ENCODE measurements at regions not wholly inside any gene's neighbourhood (a gene's known extent, or its start where the extent isn't known, plus 50 kb on each side); places are given as distances from the start of the nearest gene placed in this dataset.

GRCh38 chr5:6308683-6309082 lies 69.7 kb downstream of the MED10 start:
- TF ChIP-seq, protein P1, sequence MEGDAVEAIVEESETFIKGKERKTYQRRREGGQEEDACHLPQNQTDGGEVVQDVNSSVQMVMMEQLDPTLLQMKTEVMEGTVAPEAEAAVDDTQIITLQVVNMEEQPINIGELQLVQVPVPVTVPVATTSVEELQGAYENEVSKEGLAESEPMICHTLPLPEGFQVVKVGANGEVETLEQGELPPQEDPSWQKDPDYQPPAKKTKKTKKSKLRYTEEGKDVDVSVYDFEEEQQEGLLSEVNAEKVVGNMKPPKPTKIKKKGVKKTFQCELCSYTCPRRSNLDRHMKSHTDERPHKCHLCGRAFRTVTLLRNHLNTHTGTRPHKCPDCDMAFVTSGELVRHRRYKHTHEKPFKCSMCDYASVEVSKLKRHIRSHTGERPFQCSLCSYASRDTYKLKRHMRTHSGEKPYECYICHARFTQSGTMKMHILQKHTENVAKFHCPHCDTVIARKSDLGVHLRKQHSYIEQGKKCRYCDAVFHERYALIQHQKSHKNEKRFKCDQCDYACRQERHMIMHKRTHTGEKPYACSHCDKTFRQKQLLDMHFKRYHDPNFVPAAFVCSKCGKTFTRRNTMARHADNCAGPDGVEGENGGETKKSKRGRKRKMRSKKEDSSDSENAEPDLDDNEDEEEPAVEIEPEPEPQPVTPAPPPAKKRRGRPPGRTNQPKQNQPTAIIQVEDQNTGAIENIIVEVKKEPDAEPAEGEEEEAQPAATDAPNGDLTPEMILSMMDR (IDR thresholded peaks at IDR 0.05): no peak
- TF ChIP-seq POLR2AphosphoS5 (IDR thresholded peaks at IDR 0.05) (no peak), POLR2A (IDR thresholded peaks at IDR 0.05) (no peak)
